PC-3 (cell line): ENCODE measurements at regions not wholly inside any gene's neighbourhood (a gene's known extent, or its start where the extent isn't known, plus 50 kb on each side); places are given as distances from the start of the nearest gene placed in this dataset.

Experiments used
- ATAC-seq: fragments of 200-7000 bp; cut with Tn5 transposase; 2 replicates; pipeline ENCODE4 v1.9.1; 2020; ENCODE audit warnings: mild to moderate bottlenecking, moderate library complexity
- BruUV-seq: library from RNA; stranded (reverse); fragments of 400-500 nt; replicated peaks from 2 replicates; lab custom pipeline; 2021; lab: Mats Ljungman, UMichigan
- CTCF ChIA-PET: fragments of 300-600 bp; sonication (Branson Sonifier 250); formaldehyde crosslinking; loops from one replicate; lab custom pipeline; 2022; ENCODE audit warnings: antibody characterized with exemption; lab: Charles Lee
- POLR2A ChIA-PET: fragments of 300-600 bp; sonication (Branson Sonifier 250); formaldehyde crosslinking; loops from one replicate; lab custom pipeline; 2022; ENCODE audit warnings: antibody characterized with exemption; ENCODE audit not compliant: unreplicated experiment; lab: Charles Lee
- DNase-seq: peaks from one replicate; pipeline ENCODE4 v3.0.0-alpha.2; 2015
- H2AFZ ChIP-seq: fragments of 300-600 bp; sonication (generic); 2 replicates; pipeline ENCODE4 v1.6.0; 2016; ENCODE audit warnings: antibody characterized with exemption, low read length
- H3F3A ChIP-seq: fragments of 300-600 bp; sonication (generic); one replicate; pipeline ENCODE4 v1.6.0; 2017; ENCODE audit warnings: antibody characterized with exemption, low read length, control low read depth, mild to moderate bottlenecking; ENCODE audit not compliant: unreplicated experiment
- H3K27ac ChIP-seq: fragments of 300-600 bp; sonication (generic); 2 replicates; pipeline ENCODE4 v1.5.1; 2016; ENCODE audit warnings: mild to moderate bottlenecking, low read length
- H3K27me3 ChIP-seq: fragments of 300-600 bp; sonication (generic); 2 replicates; pipeline ENCODE4 v1.6.1; 2016; ENCODE audit warnings: low read length, mixed read lengths
- H3K36me3 ChIP-seq: fragments of 300-600 bp; sonication (generic); 2 replicates; pipeline ENCODE4 v1.6.1; 2016; ENCODE audit warnings: low read depth, mixed run types, low read length, mixed read lengths
- H3K4me1 ChIP-seq: fragments of 300-600 bp; sonication (generic); 2 replicates; pipeline ENCODE4 v1.5.1; 2016; ENCODE audit warnings: low read length; ENCODE audit not compliant: insufficient read depth
- H3K4me2 ChIP-seq: fragments of 300-600 bp; sonication (generic); 2 replicates; pipeline ENCODE4 v1.6.0; 2016; ENCODE audit warnings: low read length
- H3K4me3 ChIP-seq: fragments of 300-600 bp; sonication (generic); 2 replicates; pipeline ENCODE4 v1.5.1; 2016; ENCODE audit warnings: mild to moderate bottlenecking, low read length, mixed read lengths
- H3K79me2 ChIP-seq: fragments of 300-600 bp; sonication (generic); 2 replicates; pipeline ENCODE4 v1.6.1; 2017; ENCODE audit warnings: low read length, mixed read lengths
- H3K9ac ChIP-seq: fragments of 300-600 bp; sonication (generic); 2 replicates; pipeline ENCODE4 v1.6.0; 2016; ENCODE audit warnings: mild to moderate bottlenecking, low read length
- H3K9me2 ChIP-seq: fragments of 300-600 bp; sonication (generic); replicated peaks from 2 replicates; pipeline ENCODE4 v1.6.1; 2016; ENCODE audit warnings: mixed run types, low read length, mixed read lengths
- H3K9me3 ChIP-seq: fragments of 300-600 bp; sonication (generic); 2 replicates; pipeline ENCODE4 v1.6.1; 2016; ENCODE audit warnings: low read length, mixed read lengths
- H4K20me1 ChIP-seq: fragments of 300-600 bp; sonication (generic); 2 replicates; pipeline ENCODE4 v1.6.1; 2016; ENCODE audit warnings: low read length, mixed read lengths
- CTCF ChIP-seq: fragments of 300-600 bp; sonication (generic); conservative IDR thresholded peaks from 2 replicates; pipeline ENCODE4 v1.5.1; 2017; ENCODE audit warnings: antibody characterized with exemption, low read depth, mild to moderate bottlenecking, low read length
- EZH2 ChIP-seq: fragments of 300-600 bp; sonication (generic); IDR thresholded peaks from one replicate; pipeline ENCODE4 v1.6.1; 2017; ENCODE audit warnings: antibody characterized with exemption, mild to moderate bottlenecking, low read length; ENCODE audit not compliant: unreplicated experiment
- EZH2phosphoT487 ChIP-seq: fragments of 300-600 bp; sonication (generic); IDR thresholded peaks from 2 replicates; pipeline ENCODE4 v1.6.1; 2018; ENCODE audit warnings: mild to moderate bottlenecking, antibody characterized with exemption, low read length, borderline replicate concordance
- intact Hi-C: fragments of 100-400 bp; cut with micrococcal nuclease; formaldehyde crosslinking; loops from 2 replicates; pipeline ENCODE4 v1.9.0; 2023

- H3K4me2 ChIP-seq, result peak overlapping the region; percentile 72; the same call in 1 of the 2 replicates
- no peaks in the 10 kb centered on the region for H3K9me2 ChIP-seq
- BruUV-seq, result no TSS peak
- no peaks in the 10 kb centered on the region for H3K36me3 ChIP-seq
- DNase-seq, result peak; percentile 62
- peaks cover 6% of the 10 kb centered on the region for H3F3A ChIP-seq
- no peak overlapping the region for H2AFZ ChIP-seq
- no peaks in the 10 kb centered on the region for H3K27me3 ChIP-seq
- H3K79me2 ChIP-seq, result no peaks in the 10 kb centered on the region
- 0 out of 2 replicates have a peak overlapping the region, but pooled peaks have one; percentile 45 for H3K4me3 ChIP-seq
- peaks cover 29% of the 10 kb centered on the region for H3K4me1 ChIP-seq
- peak overlapping the region; percentile 93 for H3K27ac ChIP-seq
- H3K9me3 ChIP-seq, result no peaks in the 10 kb centered on the region
- CTCF ChIA-PET, result no interaction called here
- no peak for ATAC-seq
- intact Hi-C loops, result no loop called here
- TF ChIP-seq CTCF (no peak), EZH2phosphoT487 (no peak)
- no peaks in the 10 kb centered on the region for H4K20me1 ChIP-seq
- POLR2A ChIA-PET, result no interaction called here
- no peak overlapping the region for H3K9ac ChIP-seq
Measured at GRCh38 chr4:123479944-123480343, 83.3 kb downstream of the SPRY1 start.

GRCh38 chr4:123480706-123481418 lies 84.3 kb downstream of the SPRY1 start:
- Histone ChIP-seq H3K4me3 (no peak overlapping the region), H3K4me1 (peaks cover 29% of the 10 kb centered on the region), H3F3A (peaks cover 6% of the 10 kb centered on the region), H3K9me3 (no peaks in the 10 kb centered on the region), H2AFZ (no peak overlapping the region), H4K20me1 (no peaks in the 10 kb centered on the region), H3K9ac (no peak overlapping the region), H3K36me3 (no peaks in the 10 kb centered on the region), H3K9me2 (no peaks in the 10 kb centered on the region), H3K27ac (no peak overlapping the region), H3K79me2 (no peaks in the 10 kb centered on the region), H3K27me3 (no peaks in the 10 kb centered on the region), H3K4me2 (no peak overlapping the region)
- POLR2A ChIA-PET, result no interaction called here
- TF ChIP-seq EZH2 (no peak), EZH2phosphoT487 (no peak), CTCF (no peak)
- 0 out of 2 replicates have a peak, but pooled peaks have one; percentile 20 for ATAC-seq
- BruUV-seq, result no TSS peak
- DNase-seq, result peak; percentile 72
- CTCF ChIA-PET, result no interaction called here
- intact Hi-C loops, result no loop called here

GRCh38 chr4:123481717-123482116 lies 85.1 kb downstream of the SPRY1 start:
- DNase-seq (no peak), ATAC-seq (no peak)
- H3K9me3 ChIP-seq, result no peaks in the 10 kb centered on the region
- BruUV-seq, result no TSS peak
- H3K27ac ChIP-seq, result no peak overlapping the region
- H4K20me1 ChIP-seq, result no peaks in the 10 kb centered on the region
- no peak for TF ChIP-seq EZH2phosphoT487
- TF ChIP-seq CTCF, result no peak
- TF ChIP-seq EZH2, result no peak
- H3K36me3 ChIP-seq, result no peaks in the 10 kb centered on the region
- peaks cover 29% of the 10 kb centered on the region for H3K4me1 ChIP-seq
- H3F3A ChIP-seq, result peaks cover 6% of the 10 kb centered on the region
- POLR2A ChIA-PET, result no interaction called here
- no peak overlapping the region for H3K4me2 ChIP-seq
- CTCF ChIA-PET, result no interaction called here
- no peak overlapping the region for H2AFZ ChIP-seq
- no peaks in the 10 kb centered on the region for H3K27me3 ChIP-seq
- intact Hi-C loops, result no loop called here
- H3K4me3 ChIP-seq, result no peak overlapping the region
- no peaks in the 10 kb centered on the region for H3K79me2 ChIP-seq
- no peaks in the 10 kb centered on the region for H3K9me2 ChIP-seq
- H3K9ac ChIP-seq, result no peak overlapping the region
